NCI-H2171 (cell line): ENCODE measurements at regions not wholly inside any gene's neighbourhood (a gene's known extent, or its start where the extent isn't known, plus 50 kb on each side); places are given as distances from the start of the nearest gene placed in this dataset.

Experiments used
- DNase-seq: peaks from one replicate; lab custom pipeline; 2025; lab: John Stamatoyannopoulos, UW

DNA sequence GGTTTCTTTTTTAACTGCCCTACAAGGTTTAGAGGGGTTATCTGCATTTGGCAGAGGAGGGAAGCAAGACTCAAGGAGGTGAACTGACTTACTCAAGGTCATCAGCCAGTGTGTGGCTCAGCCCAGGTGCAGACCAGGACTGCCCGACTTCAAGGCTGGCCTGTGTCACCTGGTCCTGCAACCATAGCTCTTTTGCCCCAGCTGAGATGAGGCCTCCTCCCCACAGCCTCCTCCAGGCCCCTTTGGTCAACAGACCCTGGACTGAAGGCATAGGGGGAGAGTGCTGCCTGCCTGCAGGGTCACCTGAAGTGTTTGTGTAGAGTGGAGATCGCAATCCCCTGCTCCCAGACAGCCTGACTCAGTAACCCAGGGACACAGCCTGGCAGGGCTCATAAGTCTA is 168.5 kb upstream of the GLI2 start:
- no peak for DNase-seq

DNA sequence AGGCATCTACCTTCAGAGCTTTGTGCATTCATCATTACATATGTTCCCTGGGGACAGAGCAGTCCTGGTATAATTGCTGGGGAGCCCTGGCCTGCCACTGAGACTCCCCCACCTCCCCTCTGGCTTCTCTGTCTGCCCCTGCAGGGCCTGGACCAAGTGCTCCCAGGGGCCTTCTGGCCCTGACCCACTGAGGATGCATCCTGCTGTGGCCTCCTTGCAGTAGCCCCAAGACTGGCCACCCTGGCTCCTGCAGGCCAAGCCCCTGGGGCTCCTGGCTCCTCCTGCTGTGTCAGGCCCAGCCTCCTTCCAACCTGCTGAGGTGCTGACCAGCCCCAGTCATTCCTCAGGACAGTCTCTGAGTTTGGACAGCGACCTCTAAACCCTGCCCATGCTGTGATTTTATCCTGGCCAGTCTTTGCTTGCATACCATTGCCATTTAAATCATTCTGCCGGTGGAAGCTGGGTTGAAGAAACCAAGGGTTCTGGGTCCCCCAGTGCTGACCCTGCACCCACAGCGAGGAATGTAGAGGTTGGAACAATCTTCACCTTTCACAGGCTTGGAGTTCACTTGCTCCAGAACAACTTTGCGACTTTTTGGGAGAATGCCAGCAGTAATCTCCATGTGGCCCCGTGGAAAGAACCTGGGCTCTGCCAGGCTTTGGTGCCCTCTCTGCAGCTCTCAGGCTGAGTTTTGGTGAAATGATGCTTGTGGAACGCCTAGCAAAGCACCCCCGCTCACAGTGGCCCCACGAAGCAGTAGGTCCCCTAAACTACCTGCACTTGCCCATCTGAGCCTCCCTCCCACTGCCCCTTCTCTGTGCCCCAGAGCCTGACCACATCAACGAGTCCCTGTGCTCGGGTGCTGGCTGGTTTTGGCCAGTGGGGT is 167.3 kb upstream of the GLI2 start:
- DNase-seq = no peak

DNA sequence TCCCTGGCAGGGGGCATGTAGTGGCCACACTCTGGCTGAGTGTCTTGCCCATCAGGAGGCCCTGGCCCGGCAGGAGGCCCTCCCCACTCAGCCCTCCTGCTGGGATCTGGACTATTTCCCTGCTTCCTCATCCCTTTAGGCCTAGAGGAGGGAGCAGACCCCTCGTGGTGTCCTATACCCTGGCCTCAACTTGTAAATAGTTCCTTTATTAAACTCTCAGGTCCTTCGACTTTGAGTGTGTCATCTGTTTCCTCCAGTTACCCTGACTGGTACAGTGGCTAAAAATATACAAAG is 166.7 kb upstream of the GLI2 start:
- DNase-seq = no peak

DNA sequence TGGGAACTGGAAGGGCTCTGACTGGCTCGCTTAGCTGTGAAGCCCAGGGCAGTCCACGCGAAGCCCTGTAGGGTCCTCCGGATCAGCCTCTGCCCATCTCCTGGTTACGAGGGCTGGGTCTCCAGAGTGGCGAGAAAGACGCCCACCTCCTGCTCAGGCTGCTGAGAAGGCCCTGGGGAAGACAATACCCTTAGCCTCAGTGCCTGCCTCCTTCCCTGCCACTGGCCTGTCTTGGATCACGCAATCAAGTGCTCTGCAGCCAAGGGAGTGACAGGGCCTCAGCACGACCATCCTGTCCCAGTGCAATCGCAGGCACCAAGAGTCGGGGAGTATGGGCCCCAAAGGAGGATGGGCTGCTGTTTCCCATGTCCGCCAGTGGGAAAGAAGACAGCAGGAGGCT is 165.7 kb upstream of the GLI2 start:
- DNase-seq = no peak

DNA sequence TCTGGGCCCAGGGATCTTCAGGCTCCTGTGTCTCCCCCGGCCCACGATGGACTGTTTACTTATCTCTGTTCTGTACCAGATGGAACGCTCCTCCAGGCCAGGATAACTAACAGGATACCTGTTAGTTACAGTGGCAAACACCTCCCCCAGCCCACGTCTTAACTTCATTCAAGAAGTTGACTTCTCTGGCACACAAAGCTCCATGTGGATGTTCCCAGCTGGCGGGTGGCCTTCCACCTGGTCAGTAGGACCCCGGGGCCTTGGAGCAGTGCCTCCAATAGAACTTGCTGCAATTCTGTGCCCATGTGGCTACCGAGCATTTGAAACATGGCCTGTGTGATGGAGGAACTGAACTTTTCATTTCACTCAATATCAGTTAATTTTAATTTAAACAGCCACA is 165.1 kb upstream of the GLI2 start:
- no peak for DNase-seq

DNA sequence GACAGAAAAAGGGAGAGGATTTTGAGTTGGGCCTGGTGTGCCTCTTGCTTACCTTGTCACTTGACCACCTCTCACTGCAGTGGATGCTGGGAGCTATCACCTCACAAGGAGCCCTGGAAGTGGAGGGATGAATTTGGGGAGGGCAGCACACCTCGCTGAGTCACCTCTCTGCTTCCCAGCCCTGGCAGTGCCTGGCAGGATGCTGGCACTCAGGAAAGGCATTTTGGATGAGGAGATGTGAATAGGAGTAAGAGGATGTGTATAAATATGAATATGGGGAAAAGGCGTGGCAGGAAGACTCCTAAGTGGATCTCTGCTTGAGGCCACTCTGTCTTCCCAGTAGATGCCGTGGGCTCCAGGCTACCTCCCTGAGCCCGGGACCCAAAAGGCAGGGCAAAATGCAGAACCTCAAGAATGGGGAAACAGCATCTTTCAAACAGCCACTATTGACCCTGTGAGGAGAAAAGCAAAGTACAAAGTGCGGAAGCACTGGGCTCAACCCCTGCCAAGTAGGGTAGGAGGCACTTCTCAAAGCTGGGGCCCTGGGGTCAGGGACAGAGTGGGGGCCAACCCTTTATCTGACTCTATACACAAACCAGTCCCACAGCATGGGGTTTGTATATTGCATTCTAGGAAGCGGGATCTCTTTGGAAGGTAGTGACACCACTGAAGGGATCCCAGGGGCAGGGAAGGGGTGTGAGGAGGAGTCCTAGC is 164.5 kb upstream of the GLI2 start:
- no peak for DNase-seq

DNA sequence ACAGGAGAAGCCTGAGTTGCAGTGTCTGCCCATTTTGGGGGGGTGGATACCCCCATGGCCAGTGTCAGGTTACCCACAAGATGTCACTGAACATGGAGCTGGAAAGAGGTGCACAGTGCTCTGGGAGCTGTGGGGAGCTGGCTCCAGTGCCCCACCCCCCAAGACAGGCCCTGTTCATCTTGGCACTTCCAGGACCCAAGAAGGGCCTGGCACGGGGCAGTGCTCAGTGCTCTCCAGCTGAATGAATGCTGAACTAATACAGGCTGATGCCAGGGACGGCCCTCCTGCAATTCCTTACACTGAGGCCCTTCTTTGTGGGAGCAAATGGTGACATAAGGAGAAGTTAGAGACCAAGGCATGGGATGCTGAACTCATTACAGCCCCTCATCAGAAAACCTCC is 163.4 kb upstream of the GLI2 start:
- DNase-seq = no peak

DNA sequence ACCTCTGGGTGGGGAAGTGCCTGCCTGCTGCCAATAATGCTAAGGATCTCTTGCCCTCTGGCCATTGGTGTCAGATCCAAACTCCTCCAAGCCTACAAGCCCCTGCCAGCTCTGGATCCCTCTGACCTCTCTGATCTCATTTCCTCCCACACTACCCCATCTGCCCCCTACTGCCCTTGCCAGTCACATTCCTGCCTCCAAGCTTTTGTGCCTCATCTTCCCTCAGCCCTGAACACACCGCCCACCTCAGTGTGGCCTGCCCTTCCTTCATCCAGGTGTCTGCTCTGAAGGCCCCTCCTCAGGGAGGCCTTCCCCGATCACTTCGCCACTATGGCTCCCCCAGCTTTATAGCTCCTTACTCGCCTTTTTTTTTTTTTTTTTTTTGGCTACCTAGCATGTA is 161.0 kb upstream of the GLI2 start:
- DNase-seq = no peak

DNA sequence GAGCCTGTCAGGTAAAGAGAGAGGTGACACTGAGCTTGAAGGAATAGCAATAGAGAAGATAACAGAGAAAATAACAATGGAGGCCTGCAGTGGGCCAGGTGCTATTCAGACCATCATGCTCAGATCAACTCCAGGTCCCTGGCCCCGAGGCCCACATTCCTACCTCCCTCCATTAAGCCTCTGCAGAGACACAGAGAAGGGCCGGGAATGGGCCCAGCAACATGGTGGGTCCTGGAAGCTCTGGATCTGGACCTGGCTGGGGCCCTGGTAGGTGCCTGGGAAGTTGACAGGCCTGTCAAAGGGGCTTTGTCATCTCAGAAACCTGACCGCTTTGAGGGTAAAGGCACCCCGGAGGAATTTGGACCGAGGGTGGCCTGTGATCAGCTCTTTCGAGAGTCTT is 159.7 kb upstream of the GLI2 start:
- no peak for DNase-seq

DNA sequence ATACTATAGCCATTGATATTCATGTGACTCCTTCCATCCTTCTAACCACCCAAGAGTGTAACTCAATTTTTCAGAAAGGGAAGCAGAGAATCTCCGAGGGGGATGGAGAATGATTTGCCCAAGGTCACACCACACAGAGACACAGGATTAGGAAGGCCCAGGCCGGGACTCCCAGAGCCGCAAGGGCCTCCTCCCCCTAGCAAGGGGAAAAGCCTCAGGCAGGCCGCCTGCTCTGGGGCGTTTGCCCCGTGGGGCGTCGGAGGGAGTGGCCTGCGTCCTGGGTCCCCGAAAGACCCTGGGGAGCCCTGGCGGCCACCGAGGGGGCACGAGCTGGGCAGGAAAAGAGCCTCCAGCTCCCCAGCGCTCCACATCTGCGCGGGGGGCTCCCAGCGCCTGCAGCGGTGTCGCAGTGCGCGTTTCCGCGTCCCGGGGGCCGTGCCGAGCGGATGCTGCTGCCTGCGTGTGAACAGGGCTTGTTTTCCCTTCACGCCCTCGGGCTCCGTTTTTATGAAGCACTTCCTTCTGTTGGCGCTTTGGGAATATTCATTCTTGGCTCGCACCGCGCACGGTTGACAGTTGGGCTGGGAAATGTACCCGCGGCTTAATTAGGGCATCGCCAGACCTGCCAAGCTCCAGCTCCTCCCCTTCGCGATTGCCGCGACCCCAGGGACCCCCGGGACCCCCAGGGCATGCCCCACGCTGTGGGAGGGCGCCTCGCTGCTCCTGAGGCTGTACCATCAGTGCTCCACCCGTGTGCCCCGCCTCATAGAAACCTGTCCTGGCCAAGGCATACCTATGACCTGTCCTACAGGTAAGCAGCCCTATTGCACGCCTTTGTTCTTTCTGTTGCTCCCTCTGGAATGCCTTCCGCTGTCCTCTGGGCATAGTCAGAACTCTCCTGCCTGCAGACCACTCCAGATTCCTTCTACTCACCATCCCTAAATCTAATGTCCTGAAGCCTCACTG is 158.9 kb upstream of the GLI2 start:
- no peak for DNase-seq

DNA sequence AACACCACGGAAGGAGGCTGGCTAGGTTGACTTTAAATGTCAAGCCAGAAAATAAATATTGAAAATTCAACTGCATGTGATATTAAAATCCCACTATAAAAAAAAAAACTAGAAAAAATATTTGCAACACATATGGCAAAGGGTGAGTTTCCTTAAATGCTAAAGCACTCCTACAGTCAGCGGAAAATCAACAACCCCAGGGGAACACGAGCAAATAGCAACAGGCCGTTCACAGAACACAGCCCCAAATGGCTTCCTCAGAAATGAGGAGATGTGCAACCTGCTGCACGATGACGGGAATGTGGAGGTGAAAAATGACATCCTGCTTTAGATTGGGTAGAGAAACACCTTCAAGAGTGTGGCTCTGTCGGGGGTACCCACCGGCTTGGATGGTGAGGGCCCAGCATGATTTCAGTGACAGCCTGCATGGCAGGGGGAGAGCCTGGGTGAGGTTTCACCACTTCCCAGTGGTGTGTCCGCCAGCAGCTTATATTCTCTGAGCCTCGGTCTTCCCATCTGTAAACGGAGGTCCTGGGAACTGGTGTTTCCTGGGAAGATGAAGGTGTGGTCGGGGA is 157.9 kb upstream of the GLI2 start:
- no peak for DNase-seq

DNA sequence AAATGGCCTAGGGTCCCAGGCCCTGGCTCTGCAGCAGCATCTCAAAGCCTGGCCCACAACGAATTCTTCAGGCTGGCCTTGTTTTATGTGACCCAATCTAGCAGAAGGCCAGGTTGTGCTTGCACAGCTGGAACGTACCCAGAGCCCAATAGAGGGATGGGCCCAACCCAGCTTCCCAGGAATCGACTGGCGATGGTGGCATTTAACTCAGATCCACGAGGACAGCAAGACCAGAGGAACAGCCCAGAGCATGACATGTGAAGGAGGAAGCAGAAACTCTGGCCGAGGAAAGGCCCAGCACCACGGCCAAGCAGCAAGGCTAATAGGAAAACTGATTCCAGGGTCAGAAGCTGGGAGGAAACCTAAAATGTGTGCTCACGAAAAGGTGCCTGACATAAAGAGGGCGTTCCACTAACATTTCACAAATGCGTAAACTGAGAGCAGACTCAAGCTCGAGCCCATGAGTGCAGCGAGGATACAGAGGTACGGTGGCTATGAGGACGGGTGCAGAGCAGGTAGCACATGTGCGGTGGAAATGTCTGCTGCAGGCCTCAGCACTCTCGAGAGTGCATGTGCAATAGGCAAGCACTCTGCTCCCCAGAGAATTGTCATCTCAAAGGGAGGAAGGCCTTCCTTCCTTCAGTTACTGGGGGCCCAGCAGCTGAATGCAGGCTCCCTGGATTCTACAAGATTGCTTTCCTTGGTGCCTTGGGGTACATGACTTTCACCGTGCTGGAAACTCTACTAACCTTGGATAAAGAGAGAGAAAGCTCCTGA is 156.9 kb upstream of the GLI2 start:
- no peak for DNase-seq

DNA sequence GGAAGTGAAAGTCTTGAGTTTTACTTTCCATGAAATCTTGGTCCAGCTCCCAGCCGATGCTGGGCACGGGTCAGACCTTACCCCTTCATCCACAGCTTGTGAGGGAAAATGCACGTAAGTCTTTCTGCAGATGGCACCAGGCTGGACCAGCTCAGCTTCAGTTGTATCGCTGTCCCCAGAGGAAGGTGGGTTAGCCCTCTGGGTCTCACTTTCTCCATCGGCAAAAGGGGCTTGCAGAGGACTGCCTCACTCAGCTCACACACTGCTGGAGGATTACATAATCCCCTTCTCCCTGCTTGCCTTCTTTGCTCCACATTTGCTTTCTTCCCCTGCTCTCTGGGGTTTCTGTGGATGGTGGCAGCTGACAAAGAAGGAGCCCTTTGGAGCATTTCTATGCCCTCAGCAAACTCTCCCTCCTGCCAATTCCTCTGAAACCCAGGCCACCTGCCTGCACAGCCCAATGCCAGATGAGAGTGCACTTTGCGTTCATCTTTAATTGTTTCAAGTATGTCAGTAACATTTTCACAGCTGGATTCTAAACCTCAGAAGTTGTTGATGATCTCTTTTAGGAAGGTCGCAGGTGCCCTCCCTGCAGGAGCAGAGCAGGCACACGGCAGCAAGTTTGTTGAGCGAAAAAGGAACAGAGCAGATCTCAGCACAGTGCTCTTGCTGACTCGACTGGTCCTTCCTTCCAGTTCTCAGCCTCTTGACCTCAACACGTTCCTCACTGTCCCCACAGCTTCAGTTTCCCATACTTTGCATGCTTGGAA is 155.6 kb upstream of the GLI2 start:
- DNase-seq = no peak

DNA sequence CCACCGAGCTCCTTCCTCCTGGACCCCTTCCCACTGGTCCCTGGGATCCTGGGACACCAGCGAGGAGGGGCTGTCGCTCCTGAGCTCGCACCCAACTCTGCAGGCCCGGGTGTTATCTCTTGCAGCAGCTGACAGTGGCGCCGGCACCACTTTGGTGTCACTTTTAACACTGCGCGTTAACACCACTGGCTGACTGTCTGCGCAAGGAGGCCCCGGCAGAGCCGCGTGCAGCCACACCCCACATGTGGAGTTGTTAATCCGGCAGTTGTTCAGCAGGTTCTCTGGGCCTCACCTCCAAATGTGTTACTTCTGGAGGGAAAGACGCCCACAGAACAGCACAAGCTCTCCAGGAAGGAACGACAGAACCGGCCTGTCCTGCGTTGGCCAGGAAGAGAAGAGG is 155.0 kb upstream of the GLI2 start:
- DNase-seq = no peak

DNA sequence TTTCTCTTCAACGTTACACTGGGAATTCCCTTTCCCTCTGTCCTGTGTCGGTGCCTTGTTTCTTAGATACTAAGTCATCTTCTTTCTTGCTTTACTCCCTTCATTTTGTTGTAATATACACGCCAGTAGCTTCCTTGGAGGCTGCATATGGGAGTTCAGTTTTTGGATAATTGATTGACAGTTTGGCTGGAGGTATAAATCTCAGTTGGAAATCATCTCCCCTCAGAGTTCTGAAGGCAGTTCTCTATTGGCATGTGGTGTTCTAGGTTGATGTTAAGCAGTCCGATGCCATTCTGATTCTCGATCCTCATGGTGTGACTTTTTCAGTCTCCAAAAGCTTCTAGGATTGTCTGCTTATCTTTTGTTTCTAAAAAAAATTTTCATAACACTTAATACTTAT is 152.5 kb upstream of the GLI2 start:
- no peak for DNase-seq

DNA sequence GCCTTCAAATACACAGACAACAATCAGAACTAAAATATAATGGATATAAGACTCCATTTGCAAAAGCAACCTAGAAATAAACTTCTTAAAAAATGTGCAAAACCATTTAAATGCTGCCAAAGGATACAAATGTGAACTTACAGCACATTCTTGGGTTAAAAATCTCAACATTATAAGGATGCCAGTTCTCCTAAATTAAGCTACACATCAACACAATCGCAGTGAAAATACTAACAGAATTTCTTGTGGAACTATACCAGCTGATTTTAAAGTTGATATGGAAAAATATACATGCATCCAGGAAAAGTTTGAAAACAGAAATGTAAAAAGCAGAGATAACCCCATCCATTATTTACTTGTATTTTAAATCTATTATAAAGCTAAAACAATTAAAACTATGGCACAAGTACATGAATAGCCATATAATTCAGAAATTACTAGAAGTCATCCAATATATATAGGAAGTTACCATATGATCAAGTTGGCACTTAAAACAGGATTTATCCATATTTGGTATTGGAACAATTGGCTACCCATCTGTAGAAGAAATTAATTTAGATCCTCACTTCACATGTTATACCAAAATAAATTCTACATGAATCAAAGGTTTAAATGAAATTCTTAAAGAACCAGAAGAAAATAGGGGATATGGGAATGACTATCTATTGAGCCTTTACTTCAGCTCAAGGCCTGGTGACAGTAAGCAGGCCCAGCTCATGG is 151.7 kb upstream of the GLI2 start:
- DNase-seq = no peak

DNA sequence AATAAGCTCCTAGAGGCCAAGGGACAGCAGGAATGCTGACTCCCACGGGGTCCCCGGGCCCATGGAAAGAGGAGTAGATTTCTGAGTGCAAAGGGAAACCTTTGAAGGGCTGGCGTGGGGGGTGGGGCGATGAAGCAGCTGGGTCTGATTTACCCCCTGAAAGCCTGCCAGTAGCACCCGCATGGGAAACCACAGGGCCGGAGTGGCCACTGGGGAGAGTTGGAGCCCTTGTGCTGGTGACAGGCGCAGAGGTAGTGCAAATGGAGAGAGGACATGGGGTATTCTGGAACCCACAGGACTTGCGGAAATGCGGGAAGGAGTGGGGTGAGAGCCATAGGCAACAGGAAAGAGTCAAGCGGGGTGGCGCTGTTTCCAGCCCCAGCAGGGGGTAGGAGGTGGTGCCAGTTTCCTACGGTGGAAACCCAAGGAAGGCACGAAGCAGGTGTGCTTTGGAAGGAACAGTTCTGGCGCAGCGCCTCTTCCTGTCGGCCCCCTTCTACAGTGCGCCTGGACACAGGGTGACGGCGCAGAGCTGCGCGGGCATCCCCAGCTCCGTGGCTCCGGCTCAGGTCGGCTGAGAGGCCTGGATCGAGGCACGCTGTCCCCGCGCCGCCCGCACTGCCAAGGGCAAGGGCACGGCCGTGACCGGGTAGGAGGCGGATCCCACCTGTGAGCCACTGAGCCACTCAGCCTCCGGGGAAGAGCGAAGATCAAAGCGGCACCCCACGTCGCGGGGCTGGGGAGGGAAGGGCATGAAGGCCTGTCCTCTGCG is 149.0 kb upstream of the GLI2 start:
- DNase-seq = no peak

DNA sequence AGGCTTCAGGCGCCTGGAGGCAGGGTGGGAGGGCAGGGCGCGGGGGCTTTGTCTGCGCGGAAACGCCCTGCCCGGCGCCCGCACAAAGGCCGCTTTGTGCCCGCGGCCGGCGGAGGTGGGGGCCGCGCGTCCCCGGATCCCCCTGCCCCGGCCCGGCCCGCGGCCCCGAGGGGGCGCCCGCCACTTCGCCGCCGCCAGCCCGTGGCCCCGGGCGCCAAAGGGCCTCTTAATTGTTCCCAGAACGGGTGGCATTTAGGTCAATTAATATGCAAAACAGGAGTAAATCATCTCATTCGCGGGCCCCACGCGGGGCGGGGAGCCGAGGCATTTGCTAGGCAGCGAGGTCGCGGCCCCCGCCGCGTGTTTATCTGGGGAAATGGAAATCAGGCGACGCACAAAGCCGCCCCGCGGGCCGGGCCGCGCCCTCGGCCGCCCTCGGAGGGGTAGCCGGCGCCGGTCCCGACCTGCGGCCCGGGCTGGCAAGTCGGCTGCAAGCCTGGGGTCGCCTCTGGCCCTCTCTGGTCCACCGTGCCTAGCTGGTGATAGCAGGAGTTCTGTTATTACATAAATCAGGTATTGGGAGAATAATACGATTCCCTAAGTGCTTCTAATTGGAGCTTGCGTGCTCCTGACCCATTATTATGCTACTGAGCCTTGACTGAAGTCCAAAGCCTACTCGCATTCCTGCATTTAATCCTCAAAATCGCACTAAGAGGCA is 148.2 kb upstream of the GLI2 start:
- no peak for DNase-seq

DNA sequence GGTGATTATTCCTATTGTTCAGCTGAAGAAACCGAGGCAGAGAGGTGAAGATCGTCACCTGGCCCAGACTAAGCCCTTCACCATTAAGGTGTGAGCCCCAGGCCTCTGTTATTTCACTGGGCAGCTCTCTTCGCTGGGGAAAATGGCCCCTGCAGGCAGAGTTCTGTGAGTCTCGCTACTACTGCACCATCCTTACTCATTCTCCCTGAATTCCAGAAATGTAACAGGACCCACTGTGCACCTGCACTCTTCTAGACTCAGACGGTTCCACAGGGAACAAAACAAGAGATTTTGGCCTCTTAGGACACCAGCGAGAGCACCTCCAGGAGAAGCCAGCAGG is 147.7 kb upstream of the GLI2 start:
- no peak for DNase-seq
